ENCODE measurements at regions not wholly inside any gene's neighbourhood (a gene's known extent, or its start where the extent isn't known, plus 50 kb on each side); places are given as distances from the start of the nearest gene placed in this dataset.

DNA sequence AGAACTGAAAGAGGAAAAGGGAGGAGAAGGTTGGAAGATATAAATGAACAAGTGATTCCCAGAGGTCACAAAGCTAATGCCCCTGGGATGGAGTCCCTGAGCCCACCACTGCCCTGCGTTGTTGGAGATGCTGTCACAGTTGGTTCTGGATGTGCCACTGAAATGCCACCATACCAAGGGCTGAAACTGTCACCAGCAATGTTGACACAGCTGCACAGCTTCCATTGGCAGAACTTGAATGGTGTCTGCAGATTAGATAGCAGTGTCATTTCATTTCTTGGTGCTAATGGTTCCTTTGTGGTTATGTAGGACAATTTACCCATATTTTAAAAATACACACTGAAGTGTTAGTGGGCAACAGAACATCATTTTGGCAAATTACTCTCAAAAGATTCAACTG, 120.7 kb downstream of the TBXT start:
- DNase-seq: no peak

DNA sequence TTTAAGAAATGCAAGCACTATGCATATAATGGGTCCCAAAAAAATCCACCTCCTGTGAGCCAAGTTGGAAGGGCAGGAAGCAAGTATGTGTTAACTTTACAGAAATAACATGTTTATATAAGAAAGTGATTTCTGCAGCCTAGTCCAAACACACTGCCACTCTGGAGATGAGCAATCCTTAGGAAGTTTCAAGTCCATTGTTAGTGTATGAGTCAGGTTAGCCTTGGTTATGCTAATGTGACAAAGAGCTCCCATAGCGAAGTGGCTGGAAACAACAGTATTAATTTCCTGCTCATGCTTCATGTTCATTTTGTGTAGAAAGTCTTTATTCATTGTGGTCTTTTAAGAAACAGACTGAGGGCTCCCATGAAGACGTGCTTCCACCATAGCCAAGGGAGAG, 121.4 kb downstream of the TBXT start:
- no peak for DNase-seq

DNA sequence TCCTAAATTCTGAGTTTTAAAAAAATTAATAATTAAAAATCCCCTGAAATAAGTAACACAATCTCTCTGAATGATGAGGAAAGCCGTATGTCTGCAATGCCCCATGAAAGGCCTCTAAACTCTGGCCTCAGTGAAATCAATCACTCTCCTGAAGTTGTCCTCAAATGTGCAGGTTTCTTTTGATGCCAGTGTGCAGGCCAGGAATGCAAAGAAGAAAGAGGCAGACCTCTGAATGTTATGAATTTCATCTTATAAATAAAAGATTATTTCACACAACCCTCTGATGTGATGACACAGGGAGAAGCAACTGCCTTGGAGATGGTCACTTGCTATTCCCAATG, 121.8 kb downstream of the TBXT start:
- DNase-seq: no peak

DNA sequence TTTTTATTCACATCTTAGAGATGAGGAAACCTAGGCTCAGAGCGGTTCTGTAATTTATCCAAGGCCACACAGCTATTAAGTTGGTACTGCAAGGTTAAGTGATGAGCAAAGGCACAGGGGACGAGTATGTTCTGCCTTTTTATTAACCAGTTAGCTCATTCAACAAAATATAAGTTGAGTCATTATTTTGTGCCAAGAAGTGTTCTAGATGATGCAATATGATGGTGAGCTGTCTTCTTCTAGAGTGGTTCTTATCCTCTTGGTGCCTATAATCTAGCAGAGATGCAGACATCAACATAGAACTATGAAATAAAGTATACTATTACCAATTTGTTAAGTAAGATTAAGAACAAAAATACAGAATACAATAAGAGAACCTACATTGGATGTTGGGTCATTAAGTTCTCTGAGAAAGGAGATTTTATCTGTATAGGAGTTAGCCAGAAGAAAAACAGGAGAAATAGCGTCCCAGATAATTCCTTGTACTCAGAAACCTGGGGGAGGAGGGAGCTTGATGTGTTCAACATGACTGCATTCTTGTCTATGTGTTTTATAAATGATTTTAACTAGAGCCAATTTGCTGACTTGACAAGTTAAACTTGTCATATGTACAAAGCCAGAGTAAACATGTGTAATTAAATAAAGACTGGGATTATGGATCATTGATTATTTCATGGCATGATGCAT, 122.3 kb downstream of the TBXT start:
- no peak for DNase-seq

DNA sequence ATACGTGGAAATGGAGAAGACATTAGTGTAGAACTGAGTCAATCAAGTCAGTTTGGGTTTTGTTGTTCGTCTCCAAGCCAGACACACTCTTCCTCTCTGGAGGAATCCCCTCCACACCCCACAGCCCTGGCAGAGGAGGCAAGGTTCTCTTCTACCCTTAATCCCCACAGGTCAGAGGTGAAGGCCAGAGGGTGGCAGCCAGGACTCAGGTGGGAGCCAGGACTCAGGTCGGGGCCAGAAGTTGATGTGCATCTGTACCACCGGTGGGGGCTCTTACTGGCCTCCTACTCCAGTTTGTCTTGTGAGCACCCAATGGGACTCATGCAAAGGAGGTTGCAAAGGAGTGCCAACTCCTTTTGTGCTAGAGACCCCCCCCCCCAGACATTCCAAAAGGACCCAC, 126.4 kb downstream of the TBXT start:
- DNase-seq: no peak

DNA sequence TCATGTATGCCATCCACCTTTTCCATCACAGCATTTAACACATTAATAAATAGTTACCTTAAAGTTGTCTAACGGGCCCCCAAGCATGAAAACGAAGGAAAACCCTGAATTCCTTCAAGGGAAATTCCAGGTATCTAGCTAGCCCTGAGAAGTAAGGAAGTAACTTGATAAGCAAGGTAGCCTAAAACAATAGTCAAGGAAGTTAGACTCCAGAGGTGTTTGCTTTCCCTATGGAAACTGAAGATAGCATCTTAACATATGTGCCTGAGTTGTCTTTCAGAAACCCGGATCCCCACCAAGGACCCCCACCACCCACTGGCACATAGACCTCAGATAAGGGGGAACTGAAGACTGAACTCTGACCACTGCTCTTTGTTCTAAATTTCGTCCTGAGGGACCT, 127.4 kb downstream of the TBXT start:
- DNase-seq: no peak

DNA sequence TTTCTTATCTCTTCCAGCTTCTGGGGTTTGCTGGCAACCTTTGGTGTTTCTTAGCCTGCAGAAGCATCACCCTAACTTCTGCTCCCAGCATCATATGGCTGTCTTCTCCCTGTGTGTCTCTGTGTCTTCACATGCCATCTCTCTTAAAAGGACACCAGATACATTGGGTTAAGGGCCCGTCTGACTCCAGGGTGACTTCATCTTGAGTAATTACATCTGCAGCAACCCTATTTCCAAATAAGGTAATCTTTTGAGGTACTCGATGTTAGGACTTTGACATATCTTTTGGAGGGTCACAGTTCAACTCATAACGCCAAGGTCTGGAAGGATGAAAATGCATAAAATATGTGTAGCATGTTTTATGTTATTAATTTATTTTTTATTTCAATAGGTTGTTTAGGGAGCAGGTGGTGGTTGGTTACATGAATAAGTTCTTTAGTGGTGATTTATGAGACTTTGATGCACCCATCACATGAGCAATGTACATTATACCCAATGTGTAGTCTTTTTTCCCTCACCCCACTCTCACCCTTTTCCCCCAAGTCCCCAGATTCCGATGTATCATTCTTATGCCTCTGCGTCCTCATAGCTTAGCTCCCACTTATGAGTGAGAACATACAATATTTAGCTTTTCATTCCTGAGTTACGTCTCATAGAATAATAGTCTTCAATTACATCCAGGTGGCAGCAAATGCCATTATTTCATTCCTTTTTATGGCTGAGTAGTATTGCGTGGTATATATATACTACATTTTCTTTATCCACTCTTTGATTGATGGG, 131.1 kb downstream of the TBXT start:
- no peak for DNase-seq

DNA sequence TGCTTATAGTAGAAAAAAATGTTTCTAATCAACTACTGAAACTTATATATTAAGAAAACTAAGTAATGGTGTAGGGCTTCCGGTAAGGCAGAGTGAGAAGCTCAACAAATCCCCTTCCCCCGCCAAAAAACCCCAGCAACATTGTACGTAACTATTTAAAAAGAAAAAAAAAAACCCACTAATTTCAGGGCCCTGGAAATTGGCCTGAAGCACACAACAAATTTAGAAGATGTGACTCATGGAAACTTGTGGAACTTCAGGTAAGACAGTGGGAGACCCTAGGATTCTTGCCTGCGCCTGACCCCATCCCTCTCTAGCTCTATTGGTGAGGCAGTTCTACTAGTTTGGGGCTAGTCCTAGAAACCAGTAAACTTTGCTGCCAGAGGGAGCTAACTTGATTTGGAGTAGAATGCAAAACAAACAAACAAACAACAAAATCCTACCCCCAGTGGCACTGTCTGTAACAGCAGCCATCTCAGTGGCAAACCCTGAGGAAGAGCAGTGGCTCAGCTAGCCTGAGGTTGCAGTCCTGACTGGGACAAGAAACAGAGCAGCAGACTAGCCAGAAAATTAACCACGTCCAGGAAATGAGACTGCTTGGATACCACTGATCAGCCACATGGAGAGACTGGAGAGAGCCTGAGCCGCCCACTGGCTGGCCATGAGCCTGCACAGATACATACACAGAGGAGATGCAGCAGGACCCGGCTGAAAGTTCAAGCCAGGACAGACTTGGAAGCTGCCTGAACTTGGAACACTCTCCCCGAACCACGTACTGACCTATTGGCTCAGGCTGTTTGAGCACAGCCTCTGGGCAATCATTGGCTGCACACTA, 135.1 kb downstream of the TBXT start:
- DNase-seq: no peak

DNA sequence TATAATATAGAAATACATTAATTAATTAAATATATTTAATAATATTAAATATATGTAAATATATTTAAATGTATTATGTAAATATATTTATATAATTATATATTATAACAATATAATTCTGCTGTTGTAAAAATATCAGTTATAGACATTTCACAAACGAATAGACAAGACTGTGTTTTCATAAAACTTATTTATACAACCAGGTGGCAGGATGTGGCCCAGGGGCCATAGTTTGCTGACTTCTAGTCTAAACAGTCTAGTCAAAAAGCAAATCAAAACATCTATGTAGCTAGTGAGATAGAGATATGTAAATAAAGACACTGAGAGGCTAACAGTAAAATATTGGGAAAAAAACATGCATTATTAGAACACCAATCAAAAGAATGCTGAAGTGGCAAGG, 136.4 kb downstream of the TBXT start:
- DNase-seq: no peak

DNA sequence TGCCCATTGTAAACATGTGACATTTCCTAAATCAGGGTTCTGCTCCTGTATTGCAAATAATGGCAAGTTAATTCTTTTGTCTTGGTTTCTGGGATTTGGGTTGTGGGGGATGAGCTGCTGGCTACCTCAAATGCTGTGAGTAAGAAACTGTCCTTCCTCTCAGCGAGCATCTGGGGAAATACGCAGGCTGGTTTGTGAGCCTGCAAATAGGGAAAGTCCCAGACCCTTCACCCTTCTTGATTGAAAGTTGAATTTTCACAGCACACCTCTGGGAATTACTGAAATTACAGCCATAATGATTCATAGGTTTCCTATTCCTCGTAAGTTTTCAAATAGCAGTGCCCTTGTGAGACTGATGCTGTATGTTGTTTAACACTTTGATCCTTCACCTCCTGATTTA, 138.1 kb downstream of the TBXT start:
- no peak for DNase-seq

DNA sequence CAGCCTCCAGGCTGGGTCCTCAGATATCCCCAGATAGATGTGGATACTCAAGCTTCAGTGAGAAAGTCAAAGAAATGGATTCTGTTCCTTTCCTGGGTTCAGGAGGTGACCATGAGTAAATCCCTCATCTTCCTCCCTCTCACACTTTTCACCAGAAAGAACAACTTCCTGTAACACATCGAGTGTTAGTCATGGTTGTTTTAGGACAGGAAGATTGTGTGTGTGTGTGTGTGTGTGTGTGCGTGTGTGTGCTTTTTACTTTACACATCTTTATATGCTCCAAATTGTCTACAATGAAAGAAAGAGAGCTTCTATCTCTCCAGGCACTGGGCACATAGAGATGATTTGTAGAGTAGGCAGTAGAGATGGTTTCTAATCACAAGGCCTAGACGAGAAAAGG, 139.9 kb downstream of the TBXT start:
- no peak for DNase-seq

DNA sequence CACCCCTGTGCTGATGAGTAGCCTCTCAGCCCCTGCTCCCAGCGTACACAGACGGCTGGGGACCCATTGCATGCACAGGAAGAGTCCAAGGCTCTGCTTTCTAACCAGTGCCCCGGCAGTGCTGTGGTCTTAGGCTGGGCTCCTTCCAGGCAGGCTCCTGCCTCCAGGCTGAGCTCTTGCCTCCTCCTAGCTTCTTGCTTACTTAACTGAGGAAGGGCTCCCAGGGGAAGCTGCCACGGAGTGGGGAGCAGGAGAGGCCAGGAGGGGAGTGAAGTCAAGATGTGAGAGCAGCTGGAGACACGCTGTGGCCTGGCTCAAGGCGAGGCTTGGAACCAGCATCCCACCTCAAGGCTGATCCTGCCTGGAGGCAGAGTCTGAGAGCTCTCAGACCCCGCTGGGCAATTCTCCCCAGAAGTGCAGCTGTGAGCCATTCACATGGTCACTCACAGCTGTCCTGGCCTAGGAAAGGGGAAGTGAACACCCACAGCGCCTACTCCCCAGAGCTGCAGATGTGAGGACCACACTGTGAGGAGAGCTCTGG, 141.0 kb downstream of the TBXT start:
- DNase-seq: no peak

DNA sequence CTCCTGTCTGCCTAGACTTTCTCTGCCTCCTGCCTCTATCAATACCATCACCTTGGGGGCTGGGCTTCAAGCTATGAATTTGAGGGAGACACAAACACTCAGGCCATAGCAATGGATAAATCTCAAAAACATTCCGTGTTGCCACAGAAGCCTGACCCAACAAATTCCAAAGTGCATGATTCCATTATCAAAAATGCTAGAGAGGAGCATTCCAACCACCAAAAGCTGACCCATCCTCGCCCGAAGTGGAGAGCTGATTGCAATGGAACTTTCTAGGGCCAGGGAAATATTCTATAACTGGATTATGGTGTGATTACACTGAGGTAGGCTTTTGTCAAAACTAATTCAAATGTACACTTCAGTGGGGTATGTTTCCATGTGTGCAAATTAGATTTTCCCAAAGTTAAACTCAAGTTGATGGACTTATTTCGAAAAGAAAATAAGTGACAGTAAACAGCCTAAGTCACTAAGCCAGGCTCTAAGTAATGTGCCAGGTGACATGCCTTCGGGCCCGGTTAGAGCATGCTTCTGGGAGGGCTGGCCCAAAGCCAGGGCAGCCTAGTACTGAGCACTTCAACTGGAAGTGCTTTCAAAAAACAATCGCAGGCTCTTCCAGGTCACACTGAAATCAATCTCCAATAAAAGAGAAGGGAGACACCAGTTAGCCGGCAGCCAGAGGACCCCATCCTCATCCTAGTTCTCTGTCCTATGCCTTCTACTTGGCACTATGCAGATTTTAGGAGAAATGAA, 142.3 kb downstream of the TBXT start:
- DNase-seq: no peak

DNA sequence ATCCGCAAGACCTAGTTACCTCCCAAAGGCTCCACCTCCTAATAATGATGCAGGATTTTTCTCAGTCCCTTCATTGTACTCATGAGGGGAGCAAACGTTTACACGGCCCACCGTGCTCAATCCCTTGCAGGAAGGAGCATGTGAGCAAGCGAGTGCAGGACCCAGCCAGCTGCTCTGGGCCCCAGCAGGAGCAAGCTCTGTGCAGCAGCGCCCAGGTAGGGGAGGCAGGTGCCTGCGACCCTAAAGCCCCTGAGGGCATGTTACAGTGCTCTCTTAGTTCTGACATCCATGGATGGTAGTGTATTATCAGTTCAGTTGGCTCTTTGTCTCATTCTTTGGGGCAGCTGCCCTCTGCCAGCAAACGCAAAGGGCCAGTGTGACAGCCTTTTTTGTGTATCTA, 143.4 kb downstream of the TBXT start:
- no peak for DNase-seq

DNA sequence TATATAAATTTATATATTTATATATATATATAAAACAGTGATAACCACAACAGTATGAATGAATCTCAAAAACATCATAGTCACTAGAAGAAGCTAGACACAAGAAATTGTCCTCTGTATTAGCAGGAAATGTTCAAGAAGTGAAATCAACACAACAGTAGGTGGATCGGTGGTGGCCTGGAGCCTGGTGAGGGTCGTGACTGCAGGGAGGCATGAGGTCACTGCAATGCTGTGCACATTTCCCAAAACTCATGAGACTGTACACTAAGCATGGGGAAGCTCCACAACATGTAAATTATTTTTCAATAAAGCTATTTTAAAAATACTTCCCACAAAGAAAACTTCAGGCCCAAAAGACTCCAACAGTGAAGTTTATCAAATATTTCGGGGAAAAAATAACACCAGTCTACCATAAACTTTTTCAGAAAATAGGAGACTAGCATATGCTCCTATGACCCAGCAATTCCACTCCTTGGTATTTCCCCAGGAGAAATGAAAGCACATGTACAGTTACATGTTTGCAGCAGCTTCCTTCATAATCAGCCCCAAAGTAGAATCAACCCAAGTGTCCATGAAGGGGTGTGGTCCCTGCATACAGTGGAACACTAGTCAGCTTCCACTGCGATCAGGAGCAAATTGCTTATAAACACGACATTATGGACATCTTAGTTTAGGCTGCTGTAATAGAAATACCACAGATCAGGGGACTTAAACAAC, 144.2 kb downstream of the TBXT start:
- no peak for DNase-seq

DNA sequence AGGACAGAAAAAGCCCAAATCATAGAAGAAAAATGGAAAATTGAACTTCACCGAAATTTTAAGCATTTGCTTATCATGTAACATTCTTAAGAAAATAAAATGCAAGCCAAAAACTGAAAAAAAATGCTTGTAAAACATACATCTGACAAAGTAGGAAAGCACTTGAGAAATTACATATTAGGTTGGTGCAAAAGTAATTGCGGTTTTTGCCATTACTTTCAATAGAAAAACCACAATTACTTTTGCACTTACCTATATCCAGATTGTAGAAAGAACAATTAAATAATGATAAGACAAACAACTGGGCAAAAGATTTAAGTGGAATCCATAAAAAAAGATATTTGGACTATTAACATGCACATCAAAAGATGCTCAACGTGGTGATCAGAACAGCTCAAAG, 146.2 kb downstream of the TBXT start:
- DNase-seq: no peak

DNA sequence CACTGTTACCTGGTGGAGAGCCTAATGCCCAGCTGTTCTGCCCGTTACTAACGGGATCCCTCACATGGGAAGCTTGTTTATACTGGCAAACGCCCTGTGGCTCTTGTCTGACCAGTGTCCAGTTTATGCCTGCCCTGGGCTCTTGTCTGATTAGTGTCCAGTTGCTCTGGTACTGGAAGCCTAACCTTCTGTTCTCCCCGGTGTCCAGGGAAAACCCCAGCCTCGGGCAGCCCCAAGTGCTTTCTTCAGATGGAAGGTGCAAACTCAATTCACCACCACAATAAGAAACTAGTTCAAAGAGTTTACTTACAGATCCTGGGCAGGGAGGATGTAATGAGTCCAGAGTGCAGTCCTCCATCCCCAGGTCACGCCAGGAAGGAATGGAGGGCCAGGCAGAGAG, 148.4 kb downstream of the TBXT start:
- DNase-seq: no peak

DNA sequence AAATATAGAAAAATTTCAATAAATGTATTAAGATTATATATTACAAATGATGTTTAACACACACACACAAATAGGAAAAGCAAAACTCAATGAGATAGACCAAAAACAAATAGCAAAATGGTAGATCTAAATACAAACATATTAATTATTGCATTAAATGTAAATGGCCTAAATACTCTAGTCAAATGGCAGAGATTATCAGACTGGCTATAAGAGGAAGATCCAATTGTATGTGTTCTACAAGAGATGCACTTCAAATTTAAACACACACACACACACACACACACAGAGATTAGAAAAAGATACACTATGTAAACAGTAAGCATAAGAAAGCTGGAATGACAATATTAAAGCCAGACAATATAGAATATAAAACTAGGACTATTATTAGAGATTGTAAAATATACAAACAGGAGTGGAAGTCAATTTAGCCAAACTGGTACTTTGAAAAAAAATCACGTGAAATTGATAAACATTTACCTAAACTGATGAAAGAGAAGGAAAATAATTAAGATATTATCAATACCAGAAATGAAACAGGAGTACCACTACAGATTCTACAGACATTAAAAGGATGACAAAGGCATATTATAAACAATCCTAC, 150.5 kb downstream of the TBXT start:
- DNase-seq: no peak

DNA sequence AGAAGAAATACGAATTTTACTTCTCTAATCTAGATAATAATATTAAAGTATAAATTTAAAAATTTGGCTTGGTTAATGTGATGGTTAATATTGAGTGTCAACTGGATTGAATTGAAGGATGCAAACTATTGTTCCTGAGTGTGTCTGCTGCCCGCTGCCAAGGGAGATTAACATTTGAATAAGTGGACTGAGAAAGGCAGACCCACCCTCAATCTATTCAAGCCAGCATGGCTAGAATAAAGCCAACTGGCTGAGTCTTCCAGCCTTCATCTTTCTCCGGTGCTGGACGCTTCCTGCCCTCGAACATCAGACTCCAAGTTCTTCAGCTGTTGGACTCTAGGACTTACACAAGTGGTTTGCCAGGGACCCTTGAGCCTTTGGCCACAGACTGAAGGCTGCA, 152.7 kb downstream of the TBXT start:
- no peak for DNase-seq

DNA sequence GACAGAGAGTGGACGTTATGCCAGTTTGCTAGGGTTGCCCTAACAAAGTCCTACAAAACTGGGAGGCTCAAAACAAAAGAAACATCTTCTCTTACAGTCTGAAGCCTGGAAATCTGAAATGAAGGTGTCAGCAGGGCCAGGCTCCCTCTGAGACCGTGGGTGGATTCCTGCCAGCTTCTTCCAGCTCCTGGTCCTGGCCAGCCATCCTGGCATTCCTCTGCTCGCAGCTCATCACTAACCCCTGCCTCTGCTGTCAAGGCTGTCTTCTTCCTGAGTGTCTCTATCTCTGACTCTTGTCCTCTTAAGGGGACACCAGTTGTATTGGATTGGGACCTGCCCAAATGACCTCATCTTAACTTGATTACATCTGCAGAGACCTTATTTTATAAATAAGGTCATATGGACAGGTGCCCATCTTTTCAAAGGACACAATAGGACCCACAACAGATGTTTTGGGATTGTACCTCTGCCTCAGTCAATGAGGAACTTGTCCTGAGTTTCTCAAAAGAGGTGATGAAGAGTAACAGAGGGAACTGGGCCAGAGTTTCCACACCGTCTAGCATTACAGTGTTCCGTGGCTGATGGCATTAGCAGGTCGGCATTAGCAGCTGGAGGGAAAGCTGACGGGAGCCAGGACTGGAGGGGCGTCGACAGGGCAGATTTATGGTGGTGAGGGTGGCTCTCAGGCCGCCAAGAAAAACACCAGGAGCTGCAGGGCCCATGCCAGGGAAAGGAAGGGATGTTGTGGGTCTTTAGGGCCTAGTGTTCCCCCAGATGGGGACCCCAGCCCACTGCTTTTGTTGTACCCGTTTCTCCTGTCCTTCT, 157.3 kb downstream of the TBXT start:
- DNase-seq: no peak
